Thyroid gland (tissue), 4 donors: ENCODE measurements at regions not wholly inside any gene's neighbourhood (a gene's known extent, or its start where the extent isn't known, plus 50 kb on each side); places are given as distances from the start of the nearest gene placed in this dataset.
A peak's percentile ranks its signal among the peaks of the same experiment; 100 is the strongest.

Experiments
- DNase-seq, 2 donors: peaks; one replicate each; pipeline ENCODE4 v3.0.0-alpha.2; 2019
- H3K27ac ChIP-seq, 3 donors: fragments of 200-600 bp; sonication (generic); 1 replicate in 2 of 3; 2 replicates in 1 of 3; pipeline ENCODE4 v1.5.1; 2016 to 2019; ENCODE audit warnings: mild to moderate bottlenecking in 1 of 3, moderate library complexity in 1 of 3
- H3K27me3 ChIP-seq: fragments of 200-600 bp; sonication (generic); one replicate; pipeline ENCODE4 v1.5.1; 2019
- H3K36me3 ChIP-seq, 2 donors: fragments of 200-600 bp; sonication (generic); one replicate each; pipeline ENCODE4 v1.5.1; 2016 to 2019
- H3K4me1 ChIP-seq, 2 donors: fragments of 200-600 bp; sonication (generic); one replicate each; pipeline ENCODE4 v1.5.1; 2017 to 2019
- H3K4me3 ChIP-seq, 3 donors: fragments of 200-600 bp; sonication (generic); replicated peaks in 1 of 3; 1 replicate in 2 of 3; 2 replicates in 1 of 3; pipeline ENCODE4 v1.5.1; 2016; ENCODE audit warnings: mild to moderate bottlenecking in 1 of 3
- H3K9me3 ChIP-seq: fragments of 200-600 bp; sonication (generic); one replicate; pipeline ENCODE4 v1.5.1; 2017
- POLR2A ChIP-seq, 2 donors: fragments of 450-650 bp; IDR thresholded peaks; one replicate each; pipeline ENCODE4 v1.6.1; 2017; ENCODE audit warnings: antibody characterized with exemption in 2 of 2, mild to moderate bottlenecking in 2 of 2, moderate library complexity in 1 of 2
- WGBS, 2 donors: methylation state at CpG; one replicate each; pipeline ENCODE4 v1.1.5; 2017; 5-methylcytosine and 5-hydroxymethylcytosine counted together
- intact Hi-C: fragments of 100-400 bp; cut with DNase I; formaldehyde crosslinking; loops from one replicate; pipeline ENCODE4 v1.15.1; 2023
- TF ChIP-seq, protein P1 (sequence below), 6 experiments: fragments of 200-600 bp in 3 of 6; fragments of 450-650 bp in 3 of 6; sonication (generic) in 3 of 6; IDR thresholded peaks; one replicate each; pipeline ENCODE4 v1.5.1; 2016 to 2019; ENCODE audit warnings: antibody characterized with exemption in 6 of 6, mild to moderate bottlenecking in 2 of 6, inconsistent platforms in 1 of 6, moderate library complexity in 1 of 6

DNA sequence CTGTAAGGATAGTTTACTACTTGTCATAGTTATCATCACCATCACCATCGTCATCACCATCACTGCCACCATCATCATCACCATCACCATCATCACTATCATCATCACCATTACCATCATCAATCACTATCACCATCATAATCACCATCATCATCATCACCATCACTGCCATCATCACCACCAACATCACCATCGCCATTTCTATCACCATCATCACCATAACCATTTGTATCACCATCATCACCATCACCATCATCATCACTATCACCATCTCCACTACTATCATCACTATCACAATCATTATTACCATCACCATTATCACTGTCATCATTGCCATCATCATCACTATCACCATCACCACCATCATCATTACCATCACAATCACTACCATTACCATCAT is 655.5 kb upstream of the DEFB115 start:
- DNase-seq = no peak
- no peak overlapping the region for H3K4me3 ChIP-seq
- no peaks in the 10 kb centered on the region for H3K27me3 ChIP-seq
- H3K4me1 ChIP-seq = no peaks in the 10 kb centered on the region
- H3K36me3 ChIP-seq = no peaks in the 10 kb centered on the region
- H3K9me3 ChIP-seq = no peaks in the 10 kb centered on the region
- intact Hi-C loops = no loop called here
- TF ChIP-seq, protein P1, sequence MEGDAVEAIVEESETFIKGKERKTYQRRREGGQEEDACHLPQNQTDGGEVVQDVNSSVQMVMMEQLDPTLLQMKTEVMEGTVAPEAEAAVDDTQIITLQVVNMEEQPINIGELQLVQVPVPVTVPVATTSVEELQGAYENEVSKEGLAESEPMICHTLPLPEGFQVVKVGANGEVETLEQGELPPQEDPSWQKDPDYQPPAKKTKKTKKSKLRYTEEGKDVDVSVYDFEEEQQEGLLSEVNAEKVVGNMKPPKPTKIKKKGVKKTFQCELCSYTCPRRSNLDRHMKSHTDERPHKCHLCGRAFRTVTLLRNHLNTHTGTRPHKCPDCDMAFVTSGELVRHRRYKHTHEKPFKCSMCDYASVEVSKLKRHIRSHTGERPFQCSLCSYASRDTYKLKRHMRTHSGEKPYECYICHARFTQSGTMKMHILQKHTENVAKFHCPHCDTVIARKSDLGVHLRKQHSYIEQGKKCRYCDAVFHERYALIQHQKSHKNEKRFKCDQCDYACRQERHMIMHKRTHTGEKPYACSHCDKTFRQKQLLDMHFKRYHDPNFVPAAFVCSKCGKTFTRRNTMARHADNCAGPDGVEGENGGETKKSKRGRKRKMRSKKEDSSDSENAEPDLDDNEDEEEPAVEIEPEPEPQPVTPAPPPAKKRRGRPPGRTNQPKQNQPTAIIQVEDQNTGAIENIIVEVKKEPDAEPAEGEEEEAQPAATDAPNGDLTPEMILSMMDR (IDR thresholded peaks at IDR 0.05) = no peak
- no peak for TF ChIP-seq POLR2A (IDR thresholded peaks at IDR 0.05)
- H3K27ac ChIP-seq = no peak overlapping the region
- WGBS, 2 donors = 70 to 83% methylated on average over 2 of the region's 2 CpGs

DNA sequence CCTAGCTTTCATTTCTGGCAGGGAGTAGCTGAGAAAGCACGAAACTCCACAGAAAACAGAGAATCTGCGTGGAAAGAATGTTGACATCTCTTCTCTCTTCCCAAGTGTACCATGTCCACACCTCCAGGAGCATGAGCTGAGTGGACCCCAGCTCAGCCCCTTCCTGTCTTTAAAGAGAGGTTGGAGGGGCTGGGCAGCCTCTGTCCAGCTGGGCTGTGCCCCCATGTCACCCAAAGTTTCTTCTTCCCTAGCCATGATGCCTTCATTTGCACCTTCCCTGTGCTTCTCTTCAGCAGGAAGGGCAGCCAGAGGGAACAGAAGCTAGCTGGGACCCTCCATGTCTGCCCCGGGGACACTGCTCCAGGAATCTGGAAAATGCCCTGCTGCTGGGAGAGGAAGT is 655.0 kb upstream of the DEFB115 start:
- H3K9me3 ChIP-seq = no peaks in the 10 kb centered on the region
- H3K4me3 ChIP-seq = no peak overlapping the region
- WGBS, 2 donors = 65 to 83% methylated on average over 3 of the region's 3 CpGs
- H3K27ac ChIP-seq = no peak overlapping the region
- H3K27me3 ChIP-seq = no peaks in the 10 kb centered on the region
- H3K4me1 ChIP-seq = no peaks in the 10 kb centered on the region
- intact Hi-C loops = no loop called here
- DNase-seq = no peak
- no peaks in the 10 kb centered on the region for H3K36me3 ChIP-seq
- TF ChIP-seq, protein P1 (IDR thresholded peaks at IDR 0.05) = no peak
- TF ChIP-seq POLR2A (IDR thresholded peaks at IDR 0.05) = no peak

DNA sequence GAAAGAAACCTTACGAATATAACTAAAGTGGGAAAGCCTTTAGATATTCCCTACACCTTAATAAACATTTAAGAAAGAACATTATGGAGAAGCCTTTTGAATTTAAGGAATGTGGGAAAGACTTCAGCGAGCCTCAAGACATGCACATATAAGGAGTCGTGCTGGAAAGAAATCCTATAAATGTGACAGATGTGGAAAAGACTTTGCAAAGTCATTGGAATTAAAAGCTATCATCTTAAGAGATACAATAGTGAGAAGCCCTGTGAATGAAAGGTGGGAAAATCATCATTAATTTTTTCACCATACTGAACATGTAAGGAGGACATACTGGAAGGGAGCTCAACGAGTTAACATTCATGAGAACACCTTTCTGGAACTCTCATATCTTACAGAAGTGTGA is 650.5 kb upstream of the DEFB115 start:
- Histone ChIP-seq H3K4me3 (no peak overlapping the region), H3K9me3 (no peaks in the 10 kb centered on the region), H3K27me3 (no peaks in the 10 kb centered on the region), H3K4me1 (no peaks in the 10 kb centered on the region), H3K27ac (no peak overlapping the region), H3K36me3 (no peaks in the 10 kb centered on the region)
- no peak for TF ChIP-seq POLR2A (IDR thresholded peaks at IDR 0.05)
- TF ChIP-seq, protein P1 (IDR thresholded peaks at IDR 0.05) = no peak
- intact Hi-C loops = no loop called here
- WGBS, 2 donors = 79 to 80% methylated on average over 4 of the region's 4 CpGs
- no peak for DNase-seq

DNA sequence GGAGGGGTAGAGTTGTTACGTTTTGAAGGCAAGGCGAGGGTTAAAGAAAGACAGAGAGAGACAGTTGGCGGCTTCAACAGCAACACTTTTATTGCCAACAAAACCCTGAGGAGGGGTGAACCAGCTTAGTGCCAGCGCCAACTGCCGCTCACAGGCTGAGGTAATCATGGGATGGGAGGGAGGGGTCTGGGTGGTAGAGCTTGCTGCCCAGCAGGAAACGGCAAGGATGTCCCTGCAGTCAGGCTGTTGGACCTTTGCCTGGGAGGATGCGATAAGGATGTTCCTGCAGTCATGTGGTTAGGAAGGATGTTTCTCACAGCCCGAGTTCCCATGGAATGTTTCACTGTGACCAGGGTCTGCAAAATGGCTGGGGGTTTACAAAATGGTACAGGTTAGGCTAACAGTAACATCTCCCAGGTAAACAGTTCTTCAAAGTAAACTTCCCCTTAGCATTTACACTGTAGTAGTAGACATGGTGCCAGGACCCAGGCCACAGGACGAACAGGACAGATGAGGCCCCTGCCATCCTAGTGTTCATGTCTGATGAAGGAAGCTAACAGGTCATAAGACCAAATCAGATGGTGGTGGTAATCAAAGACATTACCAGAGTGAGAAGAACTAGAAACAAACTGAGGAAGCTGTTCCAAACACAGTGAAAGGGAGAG is 647.3 kb upstream of the DEFB115 start:
- Histone ChIP-seq H3K4me3 (no peak overlapping the region), H3K36me3 (no peaks in the 10 kb centered on the region), H3K27ac (no peak overlapping the region), H3K4me1 (no peaks in the 10 kb centered on the region), H3K27me3 (no peaks in the 10 kb centered on the region), H3K9me3 (no peaks in the 10 kb centered on the region)
- TF ChIP-seq, protein P1 (IDR thresholded peaks at IDR 0.05) = no peak
- no peak for TF ChIP-seq POLR2A (IDR thresholded peaks at IDR 0.05)
- WGBS, 2 donors = 66 to 79% methylated on average over 9 of the region's 9 CpGs
- peak; percentile 20 to 22 for DNase-seq
- intact Hi-C loops = no loop called here

DNA sequence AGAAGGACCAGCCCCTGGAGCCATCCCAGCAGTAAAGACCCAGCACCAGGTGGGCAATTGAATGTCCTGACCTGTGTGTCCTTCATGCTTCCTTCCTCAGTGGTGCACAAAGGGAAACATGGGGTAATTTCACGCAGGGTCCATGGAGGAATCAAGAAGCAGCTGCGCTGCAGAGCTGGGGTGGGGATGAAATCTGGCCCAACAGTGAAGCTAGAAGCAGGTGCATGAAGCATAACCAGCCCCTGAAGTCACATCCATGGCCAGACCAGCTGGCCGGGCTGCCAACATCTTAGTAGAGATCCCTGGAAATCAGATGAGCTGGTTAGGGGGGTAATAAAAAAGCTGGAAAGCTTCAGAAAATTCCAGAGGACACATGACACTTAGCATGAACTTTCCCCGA is 646.7 kb upstream of the DEFB115 start:
- Histone ChIP-seq H3K27me3 (no peaks in the 10 kb centered on the region), H3K36me3 (no peaks in the 10 kb centered on the region), H3K9me3 (no peaks in the 10 kb centered on the region), H3K4me1 (no peaks in the 10 kb centered on the region), H3K27ac (no peak overlapping the region), H3K4me3 (no peak overlapping the region)
- no peak for TF ChIP-seq POLR2A (IDR thresholded peaks at IDR 0.05)
- TF ChIP-seq, protein P1 (IDR thresholded peaks at IDR 0.05) = no peak
- 82 to 85% methylated on average over 4 of the region's 4 CpGs for WGBS, 2 donors
- intact Hi-C loops = no loop called here
- no peak for DNase-seq
